SW480 (cell line): ENCODE measurements at regions not wholly inside any gene's neighbourhood (a gene's known extent, or its start where the extent isn't known, plus 50 kb on each side); places are given as distances from the start of the nearest gene placed in this dataset.
"Not testable (repeated sequence)": the region's sequence is repeated elsewhere in the genome, so short reads cannot be mapped to it uniquely, and the experiment has no call there.

ENCODE experiments used
- DNase-seq: peaks from one replicate; pipeline ENCODE4 v3.0.0-alpha.2; 2016; ENCODE audit warnings: low spot score

DNA sequence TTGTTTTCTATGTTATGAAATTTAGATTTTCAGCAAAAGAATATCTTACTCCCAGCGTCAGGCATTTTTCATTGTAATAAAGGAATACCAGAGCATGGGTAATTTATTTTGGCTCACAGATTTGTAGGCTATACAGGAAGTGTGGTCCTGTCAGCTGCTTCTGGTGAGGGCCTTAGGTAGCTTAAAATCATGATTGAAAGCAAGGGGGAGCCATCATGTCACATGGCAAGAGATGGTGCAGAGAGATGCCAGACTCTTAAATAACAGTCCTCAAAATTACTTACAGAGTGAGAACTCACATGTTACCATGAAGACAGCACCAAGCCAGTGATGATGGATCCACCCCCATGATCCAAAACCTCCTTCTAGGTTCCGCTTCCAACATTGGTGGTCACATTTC, 825.0 kb upstream of the CHORDC1 start:
- DNase-seq, result no peak

DNA sequence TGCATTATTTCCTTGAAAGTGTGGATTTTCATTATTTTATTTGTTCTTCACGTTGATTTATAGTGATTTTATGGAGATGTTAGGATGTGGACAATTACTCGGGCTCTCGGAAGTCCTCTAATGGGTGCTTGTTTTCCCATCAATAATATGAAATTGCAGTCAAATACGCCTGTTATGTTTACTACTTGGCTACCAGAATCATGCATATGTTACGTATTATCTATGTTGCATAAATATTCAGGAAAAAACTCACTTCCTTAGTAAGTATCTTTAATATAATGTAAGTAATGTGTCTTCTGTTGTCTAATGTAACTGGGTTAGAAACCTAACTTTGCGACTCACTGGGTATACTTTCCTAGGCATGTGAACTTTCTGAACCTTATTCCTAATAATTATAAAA, 823.4 kb upstream of the CHORDC1 start:
- DNase-seq, result no peak

- DNase-seq, result no peak
Measured at GRCh38 chr11:91041626-91042025, 818.8 kb upstream of the CHORDC1 start.

DNA sequence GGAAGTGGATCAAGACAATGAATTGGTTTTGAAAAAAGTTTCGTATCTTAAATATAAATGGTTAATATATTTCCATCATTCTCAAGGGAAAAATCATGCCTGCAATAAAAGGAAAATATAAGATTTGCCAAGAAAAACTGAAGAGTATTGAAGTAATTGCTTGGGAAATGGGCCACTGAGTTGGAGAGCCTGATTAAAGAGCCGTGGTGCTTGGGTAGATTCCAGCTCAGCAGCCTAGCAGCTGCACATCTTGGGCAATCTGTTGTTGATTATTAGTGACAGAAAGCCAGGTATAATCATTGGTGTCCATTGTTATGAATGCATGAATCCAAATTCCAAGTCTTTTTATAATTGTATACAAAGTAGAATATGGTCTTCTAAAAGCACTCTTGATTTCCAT, 800.9 kb upstream of the CHORDC1 start:
- no peak for DNase-seq

DNA sequence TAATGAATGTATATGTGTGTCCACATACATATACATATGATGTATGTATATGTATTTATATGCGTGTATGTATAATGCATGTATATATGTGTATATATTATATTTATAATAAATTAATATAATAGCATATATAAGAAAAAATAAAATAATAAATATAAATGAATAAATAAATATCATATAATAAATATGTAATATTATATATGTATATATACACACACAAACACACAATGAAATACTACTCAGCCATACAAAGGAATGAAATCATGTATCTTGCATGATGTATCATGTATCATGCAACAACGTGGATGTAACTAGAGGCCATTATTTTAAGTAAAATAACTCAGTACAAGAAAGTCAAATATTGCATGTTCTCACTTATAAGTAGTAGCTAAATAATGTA, 788.7 kb upstream of the CHORDC1 start:
- DNase-seq, result no peak

GRCh38 chr11:91005458-91005857, 782.6 kb upstream of the CHORDC1 start:
- no peak for DNase-seq

- no peak for DNase-seq
Measured at GRCh38 chr11:90997241-90997640, 774.4 kb upstream of the CHORDC1 start.

GRCh38 chr11:90972159-90972558, 749.3 kb upstream of the CHORDC1 start:
- not testable (repeated sequence) for DNase-seq

- DNase-seq, result no peak
Measured at GRCh38 chr11:90947930-90948329, 725.1 kb upstream of the CHORDC1 start.

DNA sequence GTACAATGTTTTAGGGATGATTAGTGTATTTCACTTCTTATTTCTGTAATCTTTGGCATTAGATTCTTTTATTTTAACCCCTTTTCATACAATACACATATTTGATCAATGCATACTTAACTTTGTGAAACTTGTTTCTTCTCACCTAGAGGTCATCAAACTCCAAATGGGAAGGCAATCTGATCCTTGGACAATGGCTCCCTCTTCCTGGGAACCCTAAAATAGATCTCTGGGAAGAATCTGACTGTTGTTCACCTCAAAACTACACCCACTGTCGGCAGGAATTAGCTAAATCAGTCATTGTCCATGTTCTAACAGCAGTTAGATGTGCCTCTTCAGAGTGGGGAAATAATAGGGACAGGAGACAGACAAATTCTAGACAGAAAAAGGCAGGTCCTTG, 707.4 kb upstream of the CHORDC1 start:
- no peak for DNase-seq

- DNase-seq, result no peak
Measured at GRCh38 chr11:90919332-90919731, 696.5 kb upstream of the CHORDC1 start.

GRCh38 chr11:90916706-90917105, 693.9 kb upstream of the CHORDC1 start:
- DNase-seq, result no peak

GRCh38 chr11:90913131-90913668, 690.4 kb upstream of the CHORDC1 start:
- no peak for DNase-seq

GRCh38 chr11:90912631-90913030, 689.8 kb upstream of the CHORDC1 start:
- DNase-seq, result no peak

DNA sequence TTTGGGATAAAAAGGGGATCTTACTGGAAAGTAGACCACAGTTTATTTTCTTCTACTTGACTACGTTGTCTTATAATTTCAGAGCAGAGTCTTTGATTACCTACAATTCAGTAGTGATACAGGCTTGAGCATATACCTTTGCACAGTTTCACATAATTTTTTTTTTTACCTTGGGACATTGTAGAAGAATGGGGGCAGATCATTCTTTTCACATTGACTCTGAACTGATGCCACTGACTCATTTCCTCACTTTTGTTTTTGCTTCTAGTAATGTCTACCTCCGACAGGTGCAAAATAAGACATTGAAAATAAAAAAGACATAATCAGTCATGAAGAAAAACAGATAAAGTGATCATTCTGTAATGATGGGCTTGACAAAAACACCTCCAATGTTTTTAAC, 688.3 kb upstream of the CHORDC1 start:
- no peak for DNase-seq

DNA sequence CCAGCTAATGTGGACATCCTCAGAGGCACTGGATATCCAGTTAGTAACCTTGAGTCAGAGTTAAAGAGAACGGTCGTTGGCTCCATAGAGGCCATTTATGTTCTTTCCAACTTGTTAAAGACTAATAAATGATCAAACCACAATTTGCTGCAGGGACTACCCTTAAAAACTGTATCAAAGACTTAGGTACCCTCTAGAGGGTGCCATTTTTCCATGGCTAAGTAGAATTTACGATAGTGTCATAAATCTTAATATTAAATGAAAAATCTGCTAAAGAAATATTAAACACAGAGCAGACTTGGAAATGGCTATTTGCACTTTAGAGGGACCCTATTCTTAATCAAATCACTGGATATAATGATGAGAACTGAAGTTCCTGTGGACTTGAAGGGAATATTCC, 685.2 kb upstream of the CHORDC1 start:
- no peak for DNase-seq

- no peak for DNase-seq
Measured at GRCh38 chr11:90895850-90896249, 673.0 kb upstream of the CHORDC1 start.

GRCh38 chr11:90890347-90890746, 667.5 kb upstream of the CHORDC1 start:
- DNase-seq, result no peak

GRCh38 chr11:90884181-90884580, 661.3 kb upstream of the CHORDC1 start:
- no peak for DNase-seq

DNA sequence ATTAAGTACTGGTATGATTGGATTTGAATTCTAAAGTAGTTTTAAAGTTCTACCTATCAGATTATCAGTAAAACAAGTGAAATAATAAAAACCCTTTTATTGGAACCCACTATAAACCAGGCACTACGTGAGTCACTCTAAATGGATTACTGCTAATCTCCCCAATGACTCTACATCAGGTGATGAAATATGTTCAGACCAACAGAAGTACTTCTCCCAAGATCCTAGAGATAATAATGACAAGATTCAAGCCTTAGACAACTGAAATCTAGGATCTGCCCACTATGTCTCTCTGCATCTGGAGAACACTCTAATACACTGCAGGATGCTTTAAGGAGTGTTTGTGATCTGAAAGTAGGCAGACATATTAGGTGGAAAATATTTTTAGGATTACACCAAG, 652.1 kb upstream of the CHORDC1 start:
- no peak for DNase-seq

- no peak for DNase-seq
Measured at GRCh38 chr11:90874281-90874680, 651.4 kb upstream of the CHORDC1 start.

GRCh38 chr11:90867416-90867815, 644.6 kb upstream of the CHORDC1 start:
- DNase-seq, result no peak

DNA sequence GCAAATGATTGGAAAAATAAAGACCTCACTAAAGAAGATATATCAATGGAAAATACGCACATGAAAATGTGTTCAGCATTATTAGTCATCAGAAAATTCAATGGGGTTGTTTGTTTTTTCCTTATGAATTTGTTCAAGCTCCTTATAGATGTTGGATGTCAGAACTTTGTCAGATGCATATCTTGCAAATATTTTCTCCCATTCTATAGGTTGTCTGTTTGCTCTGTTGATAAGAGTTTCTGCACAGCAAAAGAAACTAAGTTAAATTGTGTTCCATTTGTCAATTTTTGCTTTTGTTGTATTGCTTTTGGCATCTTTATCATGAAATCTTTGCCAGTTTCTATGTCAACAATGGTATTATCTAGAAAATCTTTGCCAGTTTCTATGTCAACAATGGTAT, 633.9 kb upstream of the CHORDC1 start:
- no peak for DNase-seq

DNA sequence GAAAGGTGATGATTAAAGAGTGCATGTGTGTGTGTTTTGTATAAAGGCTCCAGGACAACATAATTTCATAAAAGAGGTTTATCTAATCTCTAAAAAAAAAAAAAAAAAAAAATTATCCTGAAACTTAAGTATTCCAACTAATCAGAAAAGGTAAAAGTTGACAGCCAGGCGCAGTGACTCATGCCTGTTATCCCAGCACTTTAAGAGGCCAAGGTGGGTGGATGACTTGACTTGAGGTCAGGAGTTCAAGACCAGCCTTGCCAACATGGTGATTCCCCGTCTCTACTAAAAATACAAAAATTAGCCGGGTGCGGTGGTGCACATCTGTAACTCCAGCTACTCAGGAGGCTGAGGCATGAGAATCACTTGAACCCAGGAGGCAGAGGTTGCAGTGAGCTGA, 632.7 kb upstream of the CHORDC1 start:
- no peak for DNase-seq

DNA sequence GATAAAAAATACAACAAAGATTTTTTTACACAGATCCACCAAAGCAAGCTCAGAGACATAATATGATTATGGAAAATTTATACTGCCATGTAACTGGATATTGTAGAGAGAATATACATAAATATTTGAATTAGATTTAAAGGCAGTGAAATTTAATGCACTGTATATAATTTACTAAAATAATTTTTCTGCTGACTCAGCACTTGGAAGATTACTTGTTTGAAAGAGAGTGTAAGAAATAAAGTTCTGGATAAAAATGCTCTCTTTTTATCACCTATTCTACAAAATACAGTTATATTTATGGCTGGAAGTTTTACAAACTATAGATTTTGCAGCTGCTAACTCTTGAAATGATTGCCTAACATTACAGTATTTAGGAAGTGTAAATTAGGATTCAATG, 628.3 kb upstream of the CHORDC1 start:
- no peak for DNase-seq
